Right lobe of liver (tissue), 4 donors: ENCODE measurements at regions not wholly inside any gene's neighbourhood (a gene's known extent, or its start where the extent isn't known, plus 50 kb on each side); places are given as distances from the start of the nearest gene placed in this dataset.

Source experiments
- POLR2A ChIP-seq: fragments of 450-650 bp; IDR thresholded peaks from one replicate; pipeline ENCODE4 v1.6.1; 2017; ENCODE audit warnings: antibody characterized with exemption, mild to moderate bottlenecking
- TF ChIP-seq, protein P1 (sequence below), 4 donors: fragments of 200-600 bp in 3 of 4; fragments of 450-650 bp in 1 of 4; IDR thresholded peaks; one replicate each; pipeline versions ENCODE4 v1.5.1 to v1.8.0; 2016 to 2022; ENCODE audit warnings: antibody characterized with exemption in 4 of 4, mild to moderate bottlenecking in 2 of 4
- donor health status: DM: no; HTN: no; CAD: no.
- donor health status: DM: no; HTN: no; CAD: no.
- donor health status: DM: no; HTN: yes; CAD: no.

DNA sequence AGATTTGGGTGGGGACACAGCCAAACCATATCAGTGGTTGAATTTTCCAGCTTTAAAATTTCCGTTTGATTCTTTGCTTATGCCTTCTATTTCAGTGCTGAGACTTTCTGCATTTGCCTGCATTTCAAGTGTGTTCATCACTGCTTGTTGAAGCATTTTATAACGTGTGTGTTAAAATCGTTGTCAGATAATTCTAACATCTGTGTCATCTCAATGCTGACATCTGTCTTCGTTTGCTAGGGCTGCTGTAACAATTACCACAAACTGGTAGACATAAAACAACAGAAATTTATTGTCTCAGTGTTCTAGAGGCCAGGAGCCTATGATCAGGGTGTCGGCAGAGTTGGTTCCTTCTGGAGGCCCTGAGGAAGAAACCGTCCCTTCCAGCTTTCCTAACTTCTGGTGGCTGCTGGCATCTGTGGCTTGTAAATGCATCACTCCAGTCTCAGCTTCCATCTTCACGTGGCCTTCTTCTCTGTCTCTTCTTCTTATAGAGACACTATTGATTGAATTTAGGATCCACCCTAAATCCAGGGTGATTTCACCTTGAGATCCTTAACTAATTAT is 71.1 kb upstream of the SDK1 start:
- TF ChIP-seq, protein P1, sequence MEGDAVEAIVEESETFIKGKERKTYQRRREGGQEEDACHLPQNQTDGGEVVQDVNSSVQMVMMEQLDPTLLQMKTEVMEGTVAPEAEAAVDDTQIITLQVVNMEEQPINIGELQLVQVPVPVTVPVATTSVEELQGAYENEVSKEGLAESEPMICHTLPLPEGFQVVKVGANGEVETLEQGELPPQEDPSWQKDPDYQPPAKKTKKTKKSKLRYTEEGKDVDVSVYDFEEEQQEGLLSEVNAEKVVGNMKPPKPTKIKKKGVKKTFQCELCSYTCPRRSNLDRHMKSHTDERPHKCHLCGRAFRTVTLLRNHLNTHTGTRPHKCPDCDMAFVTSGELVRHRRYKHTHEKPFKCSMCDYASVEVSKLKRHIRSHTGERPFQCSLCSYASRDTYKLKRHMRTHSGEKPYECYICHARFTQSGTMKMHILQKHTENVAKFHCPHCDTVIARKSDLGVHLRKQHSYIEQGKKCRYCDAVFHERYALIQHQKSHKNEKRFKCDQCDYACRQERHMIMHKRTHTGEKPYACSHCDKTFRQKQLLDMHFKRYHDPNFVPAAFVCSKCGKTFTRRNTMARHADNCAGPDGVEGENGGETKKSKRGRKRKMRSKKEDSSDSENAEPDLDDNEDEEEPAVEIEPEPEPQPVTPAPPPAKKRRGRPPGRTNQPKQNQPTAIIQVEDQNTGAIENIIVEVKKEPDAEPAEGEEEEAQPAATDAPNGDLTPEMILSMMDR (IDR thresholded peaks at IDR 0.05), result no peak
- TF ChIP-seq POLR2A, result no peak
